ENCODE measurements at regions not wholly inside any gene's neighbourhood (a gene's known extent, or its start where the extent isn't known, plus 50 kb on each side); places are given as distances from the start of the nearest gene placed in this dataset.
"Not testable (repeated sequence)": the region's sequence is repeated elsewhere in the genome, so short reads cannot be mapped to it uniquely, and the experiment has no call there.

DNA sequence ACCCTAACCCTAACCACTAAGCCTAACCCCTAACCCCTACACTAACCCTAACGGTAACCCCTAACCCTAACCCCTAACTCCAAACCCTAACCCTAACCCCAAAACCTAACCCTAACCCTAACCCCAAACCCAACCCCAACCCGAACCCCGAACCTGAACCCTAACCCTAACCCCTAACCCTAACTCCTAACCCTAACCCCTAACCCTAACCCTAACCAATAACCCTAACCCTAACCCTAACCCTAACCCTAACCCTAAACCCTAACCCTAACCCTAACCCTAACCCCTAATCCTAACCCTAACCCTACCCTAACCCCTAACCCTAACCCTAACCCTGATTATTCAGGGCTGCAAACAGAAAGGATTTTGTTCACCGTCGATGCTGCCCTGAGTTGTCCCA lies 144.6 kb upstream of the DUSP22 start:
- intact Hi-C loops (cut with DNase I); DNase-seq: not testable (repeated sequence)

DNA sequence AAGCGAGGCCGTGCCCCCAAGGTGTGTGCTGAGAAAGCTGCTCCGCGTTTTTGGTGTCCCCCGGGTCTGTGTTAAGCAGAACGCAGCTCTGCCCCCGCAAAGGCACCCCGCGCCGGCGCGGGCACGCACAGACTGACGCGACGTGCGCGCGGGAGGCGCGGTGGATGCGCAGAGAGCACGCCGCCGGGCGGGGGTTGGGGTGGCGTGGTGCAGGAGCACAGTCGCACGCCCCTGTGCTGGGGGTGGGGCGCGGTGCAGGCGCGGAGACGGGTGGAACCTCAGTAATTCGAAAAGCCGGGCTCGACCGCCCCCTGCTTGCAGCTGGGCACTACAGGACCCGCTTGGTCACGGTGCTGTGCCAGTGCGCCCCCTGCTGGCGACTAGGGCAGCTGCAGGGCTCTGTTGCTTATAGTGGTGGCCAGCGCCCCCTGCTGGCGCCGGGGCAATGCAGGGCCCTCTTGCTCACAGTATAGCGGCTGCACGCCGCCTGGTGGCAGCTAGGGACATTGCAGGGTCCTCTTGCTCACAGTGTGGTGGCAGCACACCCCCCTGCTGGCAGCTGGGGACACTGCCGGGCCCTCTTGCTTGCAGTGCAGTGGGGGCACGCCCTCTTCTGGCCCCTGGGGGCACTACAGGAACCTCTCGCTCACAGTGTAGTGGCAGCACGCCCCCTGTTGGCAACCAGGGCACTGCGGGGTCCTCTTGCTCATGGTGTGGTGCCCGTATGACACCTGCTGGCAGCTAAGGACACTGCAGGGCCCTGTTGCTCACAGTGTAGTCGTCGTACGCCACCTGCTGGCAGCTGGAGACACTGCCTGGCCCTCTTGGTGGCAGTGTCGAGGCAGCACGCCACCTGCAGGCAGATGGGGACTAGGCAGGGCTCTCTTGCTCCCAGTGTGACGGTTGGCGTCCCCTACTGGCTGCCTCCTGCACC lies 144.0 kb upstream of the DUSP22 start:
- DNase-seq, result peak in 7 of 10 donors; percentile 9 to 87 (median 42)
- intact Hi-C loops (cut with DNase I), result not testable (repeated sequence)

DNA sequence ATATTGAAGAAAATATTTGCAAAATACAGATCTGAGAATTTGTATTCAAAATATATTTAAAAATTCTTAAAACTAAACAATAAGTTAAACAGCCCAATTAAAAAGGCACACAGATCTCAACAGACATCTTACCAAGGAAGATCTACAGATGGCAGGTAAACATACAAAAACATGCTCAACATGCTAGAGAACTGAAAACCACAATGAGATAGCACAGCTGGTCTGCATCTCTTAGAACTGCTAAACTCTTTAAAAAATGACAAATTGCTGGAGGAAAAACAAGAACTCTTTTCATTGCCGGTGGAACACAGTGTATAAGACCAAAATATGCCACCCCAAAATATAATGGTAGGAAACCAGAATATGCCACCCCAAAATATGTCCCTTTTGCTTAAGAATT lies 142.1 kb upstream of the DUSP22 start:
- intact Hi-C loops (cut with DNase I); DNase-seq: not testable (repeated sequence)

DNA sequence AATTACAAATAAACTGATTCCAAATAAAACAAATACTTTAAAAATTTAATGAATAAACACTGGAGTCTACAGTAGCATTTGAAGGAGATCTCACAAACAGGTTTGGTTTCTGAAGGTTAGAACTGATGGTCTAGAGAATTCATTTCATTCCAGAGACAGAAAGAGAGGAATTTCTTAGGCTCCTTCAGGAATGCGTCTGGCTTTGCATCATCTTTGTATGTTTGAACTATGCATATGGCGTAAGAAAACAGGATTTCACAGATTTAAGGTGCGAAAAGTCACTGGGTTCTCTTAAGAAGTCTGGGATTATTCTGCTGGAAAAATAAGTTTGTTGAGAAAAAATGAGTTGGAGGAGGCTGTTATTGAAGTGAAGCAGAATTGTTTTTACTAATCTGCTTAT lies 139.9 kb upstream of the DUSP22 start:
- DNase-seq; intact Hi-C loops (cut with DNase I): not testable (repeated sequence)

DNA sequence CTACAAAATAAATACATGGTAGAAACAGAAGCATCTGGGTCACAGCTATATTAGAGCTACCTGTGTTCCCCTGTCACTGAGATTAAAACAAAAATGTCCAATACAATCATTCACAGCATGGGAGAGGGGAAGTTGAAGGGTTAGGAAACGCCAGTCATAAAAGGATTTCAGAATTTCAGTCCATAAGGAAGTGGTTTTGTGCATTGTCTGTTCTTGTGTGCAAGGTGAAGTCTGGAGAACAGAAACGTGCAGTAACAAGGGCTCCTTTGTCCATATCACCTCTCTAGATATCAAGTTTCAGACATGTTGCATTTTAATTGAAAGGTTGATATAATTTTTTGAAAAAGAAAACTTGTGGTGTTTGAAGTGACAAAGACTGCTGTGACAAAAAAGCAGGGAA lies 139.3 kb upstream of the DUSP22 start:
- intact Hi-C loops (cut with DNase I); DNase-seq: not testable (repeated sequence)

DNA sequence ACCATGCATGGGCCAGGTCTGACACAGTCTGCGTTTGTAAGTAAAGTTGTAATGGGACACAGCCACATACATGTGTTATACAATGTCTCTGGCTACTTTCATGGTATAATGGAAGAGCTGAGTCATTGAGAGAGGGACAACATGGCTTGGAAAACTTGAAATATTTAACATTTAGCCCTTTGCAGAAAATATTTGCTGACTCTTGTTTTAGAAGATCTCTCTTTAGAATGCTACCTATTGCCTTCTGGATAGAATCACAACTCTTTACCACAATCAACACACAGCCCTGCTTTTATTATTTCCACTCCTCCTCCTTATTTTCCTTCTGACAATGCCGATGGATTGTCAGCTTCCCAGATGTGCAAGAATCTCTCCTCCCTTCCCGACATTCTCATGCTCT lies 138.4 kb upstream of the DUSP22 start:
- DNase-seq; intact Hi-C loops (cut with DNase I): not testable (repeated sequence)

DNA sequence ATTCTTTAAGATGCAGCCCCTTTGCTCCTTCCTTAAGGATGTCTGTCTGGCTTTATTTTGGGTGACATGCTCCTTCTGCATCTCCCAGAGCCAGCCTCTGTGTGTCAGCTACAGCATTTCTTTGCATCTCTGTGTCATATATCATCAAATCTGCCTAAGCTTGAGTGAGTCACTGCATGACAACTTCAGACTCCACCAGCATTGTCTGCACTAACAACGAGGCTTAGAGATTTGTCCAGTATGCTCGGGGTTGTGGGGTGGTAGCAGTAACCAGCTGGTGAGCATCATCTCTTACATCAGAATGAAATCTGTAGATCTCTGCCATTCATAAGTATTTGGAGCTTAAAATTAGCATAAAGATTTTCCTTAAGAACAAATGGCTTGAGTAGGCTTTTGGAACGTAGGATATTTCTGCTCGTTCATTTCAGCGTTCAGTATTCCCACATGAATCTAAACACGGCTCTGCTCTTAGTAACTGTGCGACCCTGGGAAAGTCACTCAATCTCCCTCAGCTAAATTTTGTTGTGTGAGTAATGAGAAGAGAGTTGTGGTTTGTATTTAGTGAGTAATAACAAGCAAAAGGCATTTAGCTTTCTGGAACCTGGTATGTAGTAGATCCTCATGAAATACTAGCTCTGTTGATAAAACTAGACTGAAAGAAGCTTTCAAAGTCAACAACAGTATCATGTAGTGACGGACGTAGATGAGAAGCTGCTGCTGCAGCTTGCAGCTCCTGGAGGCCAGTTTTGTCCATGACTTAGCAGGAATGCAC lies 137.8 kb upstream of the DUSP22 start:
- DNase-seq; intact Hi-C loops (cut with DNase I): not testable (repeated sequence)

DNA sequence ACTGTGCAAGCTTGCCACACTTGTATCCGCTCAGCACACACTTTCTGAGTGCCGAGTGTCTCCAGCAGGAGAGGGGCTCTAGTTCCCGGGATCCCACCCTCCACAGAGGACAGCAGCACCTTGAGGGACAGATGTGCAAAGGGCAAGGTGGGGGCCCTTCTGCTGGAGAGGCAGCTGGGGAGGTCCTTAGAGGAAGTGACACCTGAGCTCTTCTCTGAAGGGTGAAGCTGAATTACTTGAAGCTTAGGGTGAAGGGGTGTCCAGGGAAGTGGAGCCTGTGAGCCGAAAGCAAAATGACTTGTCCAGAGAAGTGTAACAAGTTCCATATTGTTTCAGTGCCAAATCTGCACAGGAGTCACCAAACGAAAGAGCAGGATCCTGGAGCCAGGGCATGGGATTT lies 136.3 kb upstream of the DUSP22 start:
- intact Hi-C loops (cut with DNase I), result no loop called here
- no peak for DNase-seq

DNA sequence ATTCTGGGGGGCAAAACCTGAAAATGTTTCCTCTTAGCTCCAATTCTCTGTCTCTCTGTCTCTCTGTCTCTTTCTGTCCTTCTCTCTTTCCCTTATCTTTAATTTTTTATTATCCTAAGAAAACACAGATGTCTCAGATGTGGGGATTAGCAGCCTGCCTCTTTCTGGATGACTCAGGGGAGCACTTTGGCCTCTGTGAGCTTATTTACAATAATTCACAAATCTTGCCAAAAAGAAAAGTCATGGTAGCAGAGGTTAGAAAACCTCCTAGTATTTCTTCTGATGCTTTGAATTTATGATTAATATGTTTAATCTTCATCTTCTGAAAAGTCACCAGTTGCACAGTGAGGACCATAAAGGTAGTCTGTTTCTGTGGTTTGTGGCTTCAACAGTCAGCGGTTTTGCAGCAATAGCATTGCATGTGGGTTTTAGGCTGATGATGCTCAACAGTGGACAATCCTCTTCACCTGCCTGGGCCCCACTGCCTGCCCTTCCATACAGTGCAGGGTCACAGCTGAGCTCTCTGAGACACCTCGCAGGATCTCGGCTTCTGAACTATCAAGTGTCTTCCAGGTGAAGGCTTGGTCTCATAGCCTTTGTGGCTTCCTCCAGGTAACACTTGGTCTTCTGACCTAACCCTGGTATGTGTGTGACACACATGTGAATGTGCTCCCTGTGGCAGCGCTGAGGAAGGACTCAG lies 135.7 kb upstream of the DUSP22 start:
- intact Hi-C loops (cut with DNase I); DNase-seq: not testable (repeated sequence)

DNA sequence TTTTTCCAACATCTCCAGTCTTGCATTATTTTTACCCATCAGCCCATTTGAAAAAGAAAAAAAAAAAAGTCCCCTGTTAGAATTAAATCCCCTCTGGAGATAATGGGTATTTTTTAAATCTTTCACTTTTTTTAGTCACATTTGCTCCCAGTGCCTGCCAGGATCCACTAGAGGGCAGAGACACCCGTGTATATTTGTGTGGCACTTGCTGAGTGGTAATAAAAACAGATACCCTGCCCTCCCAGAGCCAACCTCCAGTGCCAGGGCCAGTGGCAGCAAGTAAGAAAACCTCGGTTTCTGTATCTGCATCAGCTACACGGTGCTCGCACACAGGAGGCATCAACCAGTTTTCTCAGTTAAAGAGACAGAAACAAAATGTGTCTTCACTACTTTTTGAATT lies 135.1 kb upstream of the DUSP22 start:
- intact Hi-C loops (cut with DNase I), result not testable (repeated sequence)

DNA sequence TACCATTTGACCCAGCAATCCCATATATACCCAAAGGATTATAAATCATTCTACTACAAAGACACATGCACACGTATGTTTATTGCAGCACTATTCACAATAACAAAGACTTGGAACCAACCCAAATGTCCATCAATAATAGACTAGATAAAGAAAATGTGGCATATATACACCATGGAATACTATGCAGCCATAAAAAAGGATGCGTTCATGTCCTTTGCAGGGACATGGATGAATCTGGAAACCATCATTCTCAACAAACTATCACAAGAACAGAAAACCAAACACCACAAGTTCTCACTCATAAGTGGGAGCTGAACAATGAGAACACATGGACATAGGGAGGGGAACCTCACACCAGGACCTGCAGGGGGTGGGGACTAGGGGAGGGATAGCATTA lies 130.6 kb upstream of the DUSP22 start:
- DNase-seq; intact Hi-C loops (cut with DNase I): not testable (repeated sequence)

More for the DNA sequence above, 135.1 kb upstream of the DUSP22 start:
- DNase-seq, result not testable (repeated sequence)

DNA sequence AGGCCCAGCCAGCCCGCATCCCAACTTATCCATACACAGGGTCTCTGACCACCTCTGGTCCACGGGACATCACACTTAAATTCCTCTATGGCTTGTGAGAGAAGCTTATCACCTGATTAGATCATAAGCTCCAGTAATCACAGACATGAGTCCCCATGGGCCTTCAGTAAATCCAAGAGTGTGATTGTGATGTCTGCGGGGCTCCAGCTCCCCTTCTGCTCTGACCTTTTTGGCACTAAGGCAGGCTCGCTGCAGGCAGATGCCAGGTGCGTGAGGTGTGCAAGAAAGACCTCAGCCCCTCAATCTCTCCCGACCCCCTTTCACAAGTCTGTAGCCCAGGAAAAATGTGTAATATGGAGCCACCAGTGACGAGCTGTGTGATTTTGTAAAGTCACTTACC lies 127.6 kb upstream of the DUSP22 start:
- peak in 1 of 10 donors; percentile 39 for DNase-seq
- intact Hi-C loops (cut with DNase I), result no loop called here

DNA sequence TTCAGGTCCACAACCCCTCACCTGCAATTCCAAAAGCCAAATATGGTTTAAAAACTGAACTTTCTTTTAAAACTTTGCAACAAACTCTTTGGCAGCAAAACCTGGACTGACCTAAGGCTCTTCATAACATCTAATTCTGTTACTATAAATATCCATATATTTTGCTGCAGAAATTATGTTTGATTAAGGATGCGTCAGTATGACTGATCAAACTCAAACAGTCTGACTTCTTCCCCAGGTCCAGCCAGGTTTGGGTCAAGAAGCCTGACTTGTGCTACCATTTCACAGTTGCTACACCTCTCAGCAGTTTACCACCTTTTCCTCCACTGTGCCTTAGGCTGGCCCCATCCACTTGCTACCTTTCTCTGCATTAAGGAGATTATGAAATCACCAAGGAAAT lies 127.0 kb upstream of the DUSP22 start:
- intact Hi-C loops (cut with DNase I), result no loop called here
- no peak for DNase-seq

DNA sequence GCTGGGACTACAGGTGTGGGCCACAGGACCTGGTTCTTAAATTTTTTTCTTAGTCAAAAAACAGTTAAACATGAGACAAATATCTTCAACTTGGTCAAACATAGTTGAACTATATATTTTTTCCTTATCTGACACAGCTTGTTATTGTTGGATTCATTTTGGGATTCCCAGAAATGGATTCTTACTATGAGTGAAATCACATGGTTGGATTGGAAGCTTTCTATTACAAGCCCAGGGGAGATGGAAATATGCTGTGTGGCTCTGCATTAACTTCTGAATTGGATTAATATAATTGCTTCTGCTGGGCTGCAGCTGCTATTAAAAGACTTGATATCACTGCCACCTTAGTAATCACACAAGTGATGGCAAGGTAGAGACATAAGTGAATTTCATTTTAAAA lies 126.4 kb upstream of the DUSP22 start:
- intact Hi-C loops (cut with DNase I), result no loop called here
- no peak for DNase-seq

DNA sequence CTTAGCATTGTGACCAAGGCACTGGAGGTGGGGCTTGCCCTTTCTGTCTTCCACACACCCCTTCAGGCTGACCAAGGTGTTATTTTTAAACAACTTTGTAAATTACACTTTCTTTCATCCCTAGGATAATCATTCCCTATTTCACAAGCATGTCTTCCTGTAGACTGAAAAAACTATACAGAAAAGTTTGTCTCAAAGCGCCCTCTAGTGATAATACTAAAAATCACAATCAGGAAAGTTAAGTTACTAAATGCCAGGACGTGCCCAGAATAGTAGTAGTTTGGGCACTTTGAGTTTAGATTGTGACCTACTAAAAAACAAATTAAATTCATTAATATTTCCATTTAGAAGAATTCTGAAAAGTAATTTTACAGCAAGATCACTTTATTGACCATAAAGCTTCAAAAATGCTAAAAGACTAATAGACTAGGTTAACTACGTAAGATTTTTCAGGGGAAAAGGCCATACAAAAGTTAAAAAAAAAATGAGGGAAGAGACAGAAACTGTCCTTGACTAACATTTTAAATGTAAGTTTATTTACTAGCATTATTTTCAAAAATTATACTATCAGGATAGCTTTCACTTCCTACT lies 123.3 kb upstream of the DUSP22 start:
- peak in 1 of 10 donors; percentile 14 for DNase-seq
- intact Hi-C loops (cut with DNase I), result no loop called here

DNA sequence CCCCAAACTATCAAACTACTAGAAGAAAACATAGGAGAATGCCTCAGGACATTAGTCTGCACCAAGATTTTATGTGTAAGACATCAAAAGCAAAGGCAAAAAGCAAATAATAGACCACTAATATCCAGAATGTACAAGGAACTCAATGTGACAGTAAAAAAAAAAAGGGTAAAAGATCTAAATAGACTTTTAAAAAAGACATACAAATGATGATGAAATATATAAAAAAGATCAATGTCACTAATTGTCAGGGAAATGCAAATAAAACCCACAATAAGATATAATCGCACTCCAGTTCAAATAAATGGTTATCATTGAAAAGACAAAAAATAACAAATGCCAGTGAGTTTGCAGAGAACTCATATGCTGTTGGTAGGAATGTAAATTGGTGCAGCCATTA lies 118.3 kb upstream of the DUSP22 start:
- no peak for DNase-seq
- intact Hi-C loops (cut with DNase I), result no loop called here

DNA sequence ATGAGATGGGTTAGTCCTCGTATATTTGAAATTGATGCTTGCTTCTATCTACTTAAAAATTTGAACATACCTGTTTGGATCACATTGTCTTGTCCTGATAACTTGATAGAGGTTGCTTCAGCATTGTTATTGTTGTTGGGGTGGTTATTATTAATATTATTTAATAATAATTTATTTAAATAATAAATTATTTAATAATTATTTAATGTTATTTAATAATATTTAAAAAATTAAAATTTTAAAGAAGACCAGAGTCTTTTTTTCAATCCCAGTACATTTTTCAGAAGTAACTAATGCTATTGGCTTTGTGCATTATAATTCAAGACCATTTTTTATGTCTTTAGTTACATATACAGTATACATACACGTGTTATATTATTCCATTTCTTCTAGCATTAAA lies 116.6 kb upstream of the DUSP22 start:
- intact Hi-C loops (cut with DNase I), result no loop called here
- no peak for DNase-seq

DNA sequence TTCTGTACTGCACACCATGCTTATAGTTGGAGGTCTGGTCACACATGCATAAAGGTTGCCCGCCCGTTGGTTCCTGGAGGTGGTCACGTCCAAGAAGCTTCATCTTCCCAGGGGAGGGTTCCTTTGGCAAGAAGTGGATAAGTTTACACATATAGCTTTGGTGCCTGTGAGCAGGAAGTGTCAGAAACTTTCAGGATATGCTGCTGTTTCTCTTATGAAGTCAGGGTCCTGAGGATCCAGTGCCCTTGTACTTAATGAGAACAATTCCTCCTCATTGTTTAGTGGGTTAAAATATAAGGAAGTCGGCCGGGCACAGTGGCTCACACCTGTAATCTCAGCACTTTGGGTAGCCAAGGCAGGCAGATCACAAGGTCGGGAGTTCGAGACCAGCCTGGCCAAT lies 115.5 kb upstream of the DUSP22 start:
- peak in 1 of 10 donors; percentile 10 for DNase-seq
- intact Hi-C loops (cut with DNase I), result no loop called here

DNA sequence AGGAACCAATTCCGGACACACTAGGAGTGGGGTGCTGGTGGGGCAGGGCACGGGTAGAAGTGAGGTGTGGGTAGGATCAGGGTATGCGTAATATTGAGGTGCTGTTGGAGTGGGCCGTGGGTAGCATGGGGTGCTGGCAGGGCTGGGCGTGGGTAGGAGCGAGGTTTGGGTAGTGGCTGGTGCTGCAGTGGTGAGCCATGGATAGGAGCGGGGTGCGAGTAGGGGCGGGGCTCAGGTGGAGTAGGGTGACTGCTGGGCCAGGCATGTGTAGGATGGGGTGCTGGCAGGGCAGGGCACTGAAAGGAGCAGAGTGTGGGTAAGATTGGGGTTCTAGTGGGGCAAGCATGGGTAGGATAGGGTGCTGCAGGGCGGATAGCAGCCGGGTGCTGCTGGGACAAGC lies 114.2 kb upstream of the DUSP22 start:
- DNase-seq, result peak in 1 of 10 donors; percentile 9
- intact Hi-C loops (cut with DNase I), result no loop called here

DNA sequence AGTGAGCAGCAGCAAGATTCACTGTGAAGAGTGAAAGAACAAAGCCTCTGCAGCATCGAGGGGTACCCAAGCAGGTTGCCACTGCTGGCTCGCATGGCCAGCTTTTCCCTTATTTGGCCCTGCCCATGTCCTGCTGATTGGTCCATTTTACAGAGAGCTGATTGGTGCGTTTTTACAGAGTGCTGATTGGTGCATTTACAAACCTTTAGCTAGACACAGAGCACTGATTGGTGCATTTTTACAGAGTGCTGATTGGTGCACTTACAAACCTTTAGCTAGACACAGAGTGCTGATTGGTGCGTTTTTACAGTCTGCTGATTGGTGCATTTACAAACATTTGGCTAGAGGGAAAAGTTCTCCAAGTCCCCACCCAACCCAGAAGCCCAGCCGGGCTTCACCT lies 113.4 kb upstream of the DUSP22 start:
- intact Hi-C loops (cut with DNase I), result not testable (repeated sequence)
- DNase-seq, result peak in 1 of 10 donors; percentile 35
